Cardiac fibroblast (primary cell): ENCODE measurements at regions not wholly inside any gene's neighbourhood (a gene's known extent, or its start where the extent isn't known, plus 50 kb on each side); places are given as distances from the start of the nearest gene placed in this dataset.
"Not testable (repeated sequence)": the region's sequence is repeated elsewhere in the genome, so short reads cannot be mapped to it uniquely, and the experiment has no call there.

Source experiments
- DNase-seq, 2 donors: peaks; one replicate each; pipeline versions ENCODE4 v3.0.0 to v3.0.0-alpha.2; 2010; ENCODE audit warnings: low read depth in 2 of 2
- H3K4me3 ChIP-seq, 2 donors: replicated peaks in 1 of 2; 1 replicate in 1 of 2; 2 replicates in 1 of 2; pipeline ENCODE4 v1.5.1; 2011; ENCODE audit warnings: low read depth in 2 of 2, low read length in 2 of 2, mild to moderate bottlenecking in 2 of 2, moderate library complexity in 1 of 2
- TF ChIP-seq, protein P1 (sequence below): IDR thresholded peaks from one replicate; pipeline ENCODE4 v1.5.1; 2011; ENCODE audit warnings: low read depth, mild to moderate bottlenecking, low read length, inconsistent platforms

DNA sequence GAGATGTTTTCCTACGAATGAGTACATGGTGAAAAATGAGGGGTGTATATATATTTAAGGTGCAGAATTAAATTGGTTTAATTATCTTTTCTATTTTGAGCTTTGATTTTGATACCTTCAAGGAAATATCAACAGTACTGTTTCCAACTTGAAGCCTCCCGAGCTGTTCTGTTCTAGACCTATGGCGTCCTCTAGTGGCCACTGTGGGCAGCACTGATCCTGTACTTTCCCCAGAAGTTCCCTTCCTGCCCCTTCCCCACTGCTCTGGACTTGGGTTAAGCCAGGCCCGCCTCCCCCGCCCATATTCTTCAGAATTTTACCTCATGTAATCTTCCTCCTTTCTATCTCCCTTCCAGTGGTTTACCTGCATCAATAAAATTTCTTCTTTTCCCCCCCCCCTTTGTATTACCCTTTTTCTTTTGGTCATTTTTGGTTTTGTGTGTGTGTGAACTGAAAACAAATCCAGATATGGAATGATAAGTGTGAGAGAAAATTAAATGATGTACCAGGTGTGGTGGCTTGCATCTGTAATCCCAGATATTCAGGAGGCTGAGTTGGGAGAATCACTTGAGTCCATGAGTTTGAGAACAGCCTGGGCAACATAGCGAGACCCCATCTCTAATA lies 1643.5 kb downstream of the TP53TG3F start:
- TF ChIP-seq, protein P1, sequence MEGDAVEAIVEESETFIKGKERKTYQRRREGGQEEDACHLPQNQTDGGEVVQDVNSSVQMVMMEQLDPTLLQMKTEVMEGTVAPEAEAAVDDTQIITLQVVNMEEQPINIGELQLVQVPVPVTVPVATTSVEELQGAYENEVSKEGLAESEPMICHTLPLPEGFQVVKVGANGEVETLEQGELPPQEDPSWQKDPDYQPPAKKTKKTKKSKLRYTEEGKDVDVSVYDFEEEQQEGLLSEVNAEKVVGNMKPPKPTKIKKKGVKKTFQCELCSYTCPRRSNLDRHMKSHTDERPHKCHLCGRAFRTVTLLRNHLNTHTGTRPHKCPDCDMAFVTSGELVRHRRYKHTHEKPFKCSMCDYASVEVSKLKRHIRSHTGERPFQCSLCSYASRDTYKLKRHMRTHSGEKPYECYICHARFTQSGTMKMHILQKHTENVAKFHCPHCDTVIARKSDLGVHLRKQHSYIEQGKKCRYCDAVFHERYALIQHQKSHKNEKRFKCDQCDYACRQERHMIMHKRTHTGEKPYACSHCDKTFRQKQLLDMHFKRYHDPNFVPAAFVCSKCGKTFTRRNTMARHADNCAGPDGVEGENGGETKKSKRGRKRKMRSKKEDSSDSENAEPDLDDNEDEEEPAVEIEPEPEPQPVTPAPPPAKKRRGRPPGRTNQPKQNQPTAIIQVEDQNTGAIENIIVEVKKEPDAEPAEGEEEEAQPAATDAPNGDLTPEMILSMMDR: no peak
- H3K4me3 ChIP-seq: no peak overlapping the region
- DNase-seq: no peak

- not testable (repeated sequence) for DNase-seq, H3K4me3 ChIP-seq
These were observed 1652.4 kb downstream of the TP53TG3F start for GRCh38 chr16:35111772-35112171.

GRCh38 chr16:35131429-35131828 lies 1672.0 kb downstream of the TP53TG3F start:
- H3K4me3 ChIP-seq: no peak overlapping the region
- no peak for DNase-seq
- TF ChIP-seq, protein P1: no peak

GRCh38 chr16:35134471-35134870 lies 1675.1 kb downstream of the TP53TG3F start:
- TF ChIP-seq, protein P1: no peak
- no peak for DNase-seq
- H3K4me3 ChIP-seq: no peak overlapping the region

DNA sequence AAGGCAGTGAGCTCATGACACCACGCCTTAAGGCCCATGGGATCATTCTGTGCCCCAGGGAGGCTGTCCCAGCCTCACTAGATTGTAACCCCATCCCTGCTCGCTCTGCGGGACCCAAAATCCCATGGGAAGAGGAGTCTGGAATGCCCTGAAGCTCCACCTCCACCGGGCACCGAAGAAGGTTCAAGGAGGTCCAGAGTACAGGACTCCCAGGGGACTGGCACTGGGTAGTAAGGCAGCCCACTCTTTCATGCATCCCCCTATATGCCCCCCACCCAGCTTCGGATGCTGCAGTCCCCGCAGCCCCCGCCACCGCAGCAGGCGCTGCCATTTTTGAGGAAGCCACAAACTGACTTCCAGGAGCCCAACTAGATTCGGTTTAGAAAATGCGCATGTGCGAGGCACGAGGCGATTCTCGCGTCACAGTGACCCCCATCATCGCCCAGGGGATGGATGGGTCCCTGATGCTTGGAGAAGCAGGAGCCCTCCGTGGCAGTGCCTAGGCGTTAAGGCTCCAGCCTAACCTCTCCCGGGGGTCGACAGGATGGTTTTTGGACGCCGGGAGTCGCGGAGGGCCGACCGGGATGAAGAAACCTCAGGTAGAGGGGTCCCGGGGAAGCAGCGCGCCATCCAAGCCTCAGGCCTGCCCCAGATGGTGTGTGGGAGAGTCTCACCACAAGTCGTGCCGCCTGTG lies 1681.0 kb downstream of the TP53TG3F start:
- DNase-seq: no peak
- no peak overlapping the region for H3K4me3 ChIP-seq
- TF ChIP-seq, protein P1: no peak

GRCh38 chr16:35141303-35141702 lies 1681.9 kb downstream of the TP53TG3F start:
- no peak overlapping the region for H3K4me3 ChIP-seq
- TF ChIP-seq, protein P1: no peak
- DNase-seq: no peak

DNA sequence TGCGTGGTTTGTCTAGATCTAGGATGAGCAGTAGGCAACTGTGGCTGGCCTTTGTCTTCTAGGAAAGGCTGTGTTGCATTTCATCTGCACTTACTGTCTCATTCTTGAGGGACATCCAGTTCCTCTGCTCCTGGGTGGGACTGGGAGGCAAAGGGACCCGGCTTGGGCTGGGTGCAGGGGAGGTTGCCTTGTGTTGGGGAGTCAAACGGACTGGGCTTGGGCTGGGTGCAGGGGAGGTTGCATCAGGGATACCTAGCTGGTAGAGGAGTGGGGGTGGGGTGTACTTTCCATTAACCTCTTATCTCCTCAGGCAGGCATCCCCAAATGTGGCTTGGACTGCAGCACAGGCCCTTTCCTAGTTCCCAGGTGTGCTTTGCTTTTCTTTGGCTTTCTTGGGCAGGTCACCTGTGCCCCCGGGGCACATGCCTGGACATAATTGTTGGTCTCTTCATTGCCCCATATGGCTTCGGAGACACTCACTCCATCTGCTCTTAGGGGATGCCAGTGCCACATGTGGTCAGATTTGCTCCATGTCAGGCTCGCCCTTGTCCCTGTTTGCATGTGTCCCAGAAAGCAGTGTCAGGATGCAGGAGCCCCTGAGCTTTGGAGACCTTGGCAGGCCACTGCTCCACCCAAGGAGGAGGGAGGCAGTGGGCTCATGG lies 1682.9 kb downstream of the TP53TG3F start:
- no peak overlapping the region for H3K4me3 ChIP-seq
- no peak for DNase-seq
- TF ChIP-seq, protein P1: no peak
